Cardiac muscle cell (in vitro differentiated cells and primary cell): ENCODE measurements at regions not wholly inside any gene's neighbourhood (a gene's known extent, or its start where the extent isn't known, plus 50 kb on each side); places are given as distances from the start of the nearest gene placed in this dataset.

Experiments used
- DNase-seq, 2 donors: peaks; one replicate each; pipeline versions ENCODE4 v3.0.0 to v3.0.0-alpha.2; 2010 to 2017; ENCODE audit warnings: low read depth in 1 of 2, low spot score in 1 of 2
- H3K27ac ChIP-seq: fragments of 200-600 bp; sonication (generic); 2 replicates; pipeline ENCODE4 v1.5.1; 2016
- H3K27me3 ChIP-seq: fragments of 200-600 bp; sonication (generic); 2 replicates; pipeline ENCODE4 v1.6.0; 2016; ENCODE audit warnings: control low read depth
- H3K36me3 ChIP-seq: fragments of 200-600 bp; sonication (generic); 2 replicates; pipeline ENCODE4 v1.5.1; 2016; ENCODE audit warnings: control low read depth
- H3K4me1 ChIP-seq: fragments of 200-600 bp; sonication (generic); 2 replicates; pipeline ENCODE4 v1.8.1; 2017; ENCODE audit warnings: low read depth, mild to moderate bottlenecking, mixed run types
- H3K4me3 ChIP-seq: fragments of 200-600 bp; sonication (generic); 2 replicates; pipeline ENCODE4 v1.5.1; 2016; ENCODE audit warnings: mild to moderate bottlenecking
- H3K9me3 ChIP-seq: fragments of 200-600 bp; sonication (generic); 2 replicates; pipeline ENCODE4 v1.5.1; 2017; ENCODE audit warnings: low read depth, mild to moderate bottlenecking, control low read depth
- CTCF ChIP-seq: IDR thresholded peaks from 2 replicates; pipeline ENCODE4 v1.5.1; 2012; ENCODE audit warnings: low read depth, mild to moderate bottlenecking, low read length

GRCh38 chr14:47899685-47900084 lies 224.3 kb upstream of the MDGA2 start:
- no peak overlapping the region for H3K4me3 ChIP-seq
- H3K9me3 ChIP-seq = no peaks in the 10 kb centered on the region
- no peak for TF ChIP-seq CTCF
- no peaks in the 10 kb centered on the region for H3K27me3 ChIP-seq
- no peak overlapping the region for H3K27ac ChIP-seq
- H3K36me3 ChIP-seq = no peaks in the 10 kb centered on the region
- no peak for DNase-seq
- H3K4me1 ChIP-seq = no peaks in the 10 kb centered on the region

- no peaks in the 10 kb centered on the region for H3K9me3 ChIP-seq
- H3K27ac ChIP-seq = no peak overlapping the region
- no peak for DNase-seq
- no peak overlapping the region for H3K4me3 ChIP-seq
- H3K4me1 ChIP-seq = no peaks in the 10 kb centered on the region
- no peaks in the 10 kb centered on the region for H3K27me3 ChIP-seq
- no peak for TF ChIP-seq CTCF
- H3K36me3 ChIP-seq = no peaks in the 10 kb centered on the region
Observed at GRCh38 chr14:47874350-47874749, 198.9 kb upstream of the MDGA2 start.

DNA sequence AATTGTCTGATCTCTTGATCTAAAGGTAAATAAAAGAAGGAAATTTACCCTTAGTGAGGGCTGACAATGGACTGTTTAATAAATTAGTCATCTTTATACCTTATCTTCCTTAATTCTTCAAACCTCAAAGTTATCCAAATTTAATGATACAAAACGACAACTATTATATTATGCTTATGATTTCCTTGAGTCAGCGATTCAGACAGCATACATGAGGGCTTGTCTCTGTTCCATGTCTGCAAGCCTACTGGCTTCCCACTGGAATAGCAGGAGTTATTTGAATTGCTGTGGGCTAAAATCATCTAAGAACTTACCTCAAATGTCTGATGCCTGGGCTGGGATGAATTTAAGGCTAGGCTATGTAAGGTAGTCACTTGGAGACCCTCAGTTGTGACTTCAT lies 197.2 kb upstream of the MDGA2 start:
- Histone ChIP-seq H3K27ac (no peak overlapping the region), H3K4me1 (no peaks in the 10 kb centered on the region), H3K27me3 (no peaks in the 10 kb centered on the region), H3K36me3 (no peaks in the 10 kb centered on the region), H3K4me3 (no peak overlapping the region), H3K9me3 (no peaks in the 10 kb centered on the region)
- DNase-seq = no peak
- no peak for TF ChIP-seq CTCF

DNA sequence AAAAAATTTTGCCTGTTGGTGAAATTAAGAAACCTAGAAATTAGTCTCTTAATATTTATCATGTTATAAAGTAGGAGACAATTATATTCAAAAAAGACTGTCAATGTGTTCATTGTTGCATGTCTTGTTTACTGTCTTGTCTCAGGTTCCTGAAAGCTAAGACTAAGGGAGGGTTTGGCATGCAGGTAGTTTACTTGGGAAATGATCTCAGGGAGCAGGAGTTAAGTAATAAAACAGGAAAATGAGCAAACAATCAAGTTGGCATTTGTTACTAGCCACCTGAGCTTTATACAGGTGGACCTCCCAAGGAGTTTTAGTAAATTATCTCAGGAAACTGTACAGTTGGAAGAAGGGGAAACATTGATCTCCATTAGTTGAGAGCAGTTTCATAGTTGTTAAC lies 188.0 kb upstream of the MDGA2 start:
- no peak overlapping the region for H3K4me3 ChIP-seq
- no peak for DNase-seq
- H3K9me3 ChIP-seq = no peaks in the 10 kb centered on the region
- TF ChIP-seq CTCF = no peak
- no peaks in the 10 kb centered on the region for H3K36me3 ChIP-seq
- H3K27me3 ChIP-seq = no peaks in the 10 kb centered on the region
- no peak overlapping the region for H3K27ac ChIP-seq
- no peaks in the 10 kb centered on the region for H3K4me1 ChIP-seq

DNA sequence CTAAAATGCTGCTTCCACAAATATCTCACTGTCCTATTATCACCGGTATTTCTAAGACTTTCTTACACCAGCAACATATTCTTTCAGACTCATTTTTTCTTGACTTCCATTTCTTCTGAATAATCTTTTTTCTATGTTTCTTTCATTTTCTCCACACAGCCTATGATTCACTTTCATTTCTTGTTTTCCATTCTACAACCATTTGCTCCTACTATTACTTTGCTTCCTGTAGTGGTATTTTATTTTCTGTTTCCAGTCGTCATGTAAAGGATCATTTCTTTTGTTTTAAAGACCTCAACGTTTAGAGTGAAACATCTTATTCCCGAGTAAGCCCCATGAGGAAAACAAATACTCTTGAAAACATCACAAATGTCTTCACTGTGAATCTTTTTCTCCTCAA lies 182.2 kb upstream of the MDGA2 start:
- Histone ChIP-seq H3K27ac (no peak overlapping the region), H3K36me3 (no peaks in the 10 kb centered on the region), H3K27me3 (no peaks in the 10 kb centered on the region), H3K4me1 (no peaks in the 10 kb centered on the region), H3K4me3 (no peak overlapping the region), H3K9me3 (no peaks in the 10 kb centered on the region)
- no peak for TF ChIP-seq CTCF
- DNase-seq = no peak

GRCh38 chr14:47852278-47852677 lies 176.9 kb upstream of the MDGA2 start:
- Histone ChIP-seq H3K9me3 (no peaks in the 10 kb centered on the region), H3K27ac (no peak overlapping the region), H3K36me3 (no peaks in the 10 kb centered on the region), H3K27me3 (no peaks in the 10 kb centered on the region), H3K4me1 (no peaks in the 10 kb centered on the region), H3K4me3 (no peak overlapping the region)
- no peak for DNase-seq
- no peak for TF ChIP-seq CTCF
